Astrocyte (in vitro differentiated cells and primary cell): ENCODE measurements at regions not wholly inside any gene's neighbourhood (a gene's known extent, or its start where the extent isn't known, plus 50 kb on each side); places are given as distances from the start of the nearest gene placed in this dataset.

ENCODE experiments used
- DNase-seq: peaks from one replicate; pipeline ENCODE4 v3.0.0-alpha.2; 2010; ENCODE audit warnings: low read depth
- FAIRE-seq: peaks from 2 replicates; lab custom pipeline; 2011; peaks lifted over from hg19 to GRCh38; lab: Jason Lieb, UNC
- H2AFZ ChIP-seq: 2 replicates; pipeline ENCODE4 v1.6.0; 2012; ENCODE audit warnings: low read depth, low read length, inconsistent platforms
- H3K27ac ChIP-seq: 2 replicates; pipeline ENCODE4 v1.5.1; 2011; ENCODE audit warnings: low read depth, low read length, inconsistent platforms
- H3K27me3 ChIP-seq: 2 replicates; pipeline ENCODE4 v1.6.0; 2011; ENCODE audit warnings: low read length, inconsistent platforms; ENCODE audit not compliant: insufficient read depth
- H3K36me3 ChIP-seq: 2 replicates; pipeline ENCODE4 v1.5.1; 2011; ENCODE audit warnings: low read length, inconsistent platforms; ENCODE audit not compliant: insufficient read depth
- H3K4me1 ChIP-seq: 2 replicates; pipeline ENCODE4 v1.5.1; 2011; ENCODE audit warnings: low read length, inconsistent platforms; ENCODE audit not compliant: insufficient read depth
- H3K4me2 ChIP-seq: 2 replicates; pipeline ENCODE4 v1.6.0; 2012; ENCODE audit warnings: low read length, inconsistent platforms
- H3K4me3 ChIP-seq: 2 replicates; pipeline ENCODE4 v1.5.1; 2011; ENCODE audit warnings: low read depth, mild to moderate bottlenecking, low read length, inconsistent platforms; ENCODE audit not compliant: insufficient read depth
- H3K79me2 ChIP-seq: 2 replicates; pipeline ENCODE4 v1.6.0; 2012; ENCODE audit warnings: mild to moderate bottlenecking, low read length, inconsistent platforms; ENCODE audit not compliant: insufficient read depth
- H3K9ac ChIP-seq: 2 replicates; pipeline ENCODE4 v1.6.0; 2012; ENCODE audit warnings: mild to moderate bottlenecking, low read length, inconsistent platforms
- H3K9me3 ChIP-seq: 2 replicates; pipeline ENCODE4 v1.5.1; 2012; ENCODE audit warnings: low read depth, mild to moderate bottlenecking, low read length, inconsistent platforms; ENCODE audit not compliant: insufficient read depth
- H4K20me1 ChIP-seq: 2 replicates; pipeline ENCODE4 v1.6.0; 2012; ENCODE audit warnings: low read length, inconsistent platforms; ENCODE audit not compliant: insufficient read depth
- H3K27ac Mint-ChIP-seq: one replicate; pipeline ENCODE4 v1.8.0; 2021; ENCODE audit warnings: mild to moderate bottlenecking, mixed read lengths; ENCODE audit not compliant: unreplicated experiment
- H3K27me3 Mint-ChIP-seq: one replicate; pipeline ENCODE4 v1.8.0; 2021; ENCODE audit warnings: low read depth, mixed read lengths; ENCODE audit not compliant: unreplicated experiment
- H3K36me3 Mint-ChIP-seq: one replicate; pipeline ENCODE4 v1.8.0; 2021; ENCODE audit warnings: low read depth, mixed read lengths; ENCODE audit not compliant: unreplicated experiment
- H3K4me1 Mint-ChIP-seq: one replicate; pipeline ENCODE4 v1.8.0; 2021; ENCODE audit warnings: low read depth, mixed read lengths; ENCODE audit not compliant: unreplicated experiment
- H3K4me3 Mint-ChIP-seq: one replicate; pipeline ENCODE4 v1.8.0; 2021; ENCODE audit warnings: mild to moderate bottlenecking, moderate library complexity, mixed read lengths; ENCODE audit not compliant: unreplicated experiment
- H3K9me3 Mint-ChIP-seq: one replicate; pipeline ENCODE4 v1.8.0; 2021; ENCODE audit warnings: mild to moderate bottlenecking, mixed read lengths; ENCODE audit not compliant: unreplicated experiment
- EZH2 ChIP-seq: IDR thresholded peaks from 2 replicates; pipeline ENCODE4 v1.6.1; 2012; ENCODE audit warnings: mild to moderate bottlenecking, low read length, inconsistent platforms; ENCODE audit not compliant: insufficient read depth
- TF ChIP-seq, protein P1 (sequence below): IDR thresholded peaks from 2 replicates; pipeline ENCODE4 v1.5.1; 2011; ENCODE audit warnings: low read depth, mild to moderate bottlenecking, inconsistent platforms, low read length, moderate library complexity; ENCODE audit not compliant: insufficient read depth

DNA sequence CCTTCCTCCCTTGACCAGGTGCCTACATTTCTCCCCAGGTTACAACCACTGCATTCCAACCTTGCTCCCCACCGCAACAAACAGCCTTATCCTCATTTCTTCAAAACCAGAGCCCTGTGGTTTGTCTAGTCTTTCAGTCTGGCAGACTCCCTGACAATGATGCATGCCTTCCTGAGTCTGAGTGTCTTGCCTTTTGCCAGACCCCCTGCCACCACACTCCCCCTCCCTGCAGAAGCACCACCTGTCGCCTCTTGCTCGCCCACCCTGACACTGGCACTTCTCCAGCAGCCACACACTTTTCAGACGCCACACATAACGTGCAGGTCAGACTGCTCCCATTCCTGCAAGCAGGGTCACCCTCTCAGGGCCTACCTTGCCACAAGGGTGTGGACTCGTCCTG is 349.2 kb upstream of the NOCT start:
- Mint-ChIP-seq H3K27me3 (peaks cover 2% of the 10 kb centered on the region), H3K36me3 (no peaks in the 10 kb centered on the region), H3K9me3 (peaks cover 4% of the 10 kb centered on the region), H3K4me1 (peaks cover 25% of the 10 kb centered on the region), H3K27ac (peak overlapping the region; percentile 20), H3K4me3 (peak overlapping the region; percentile 14)
- H3K9me3 ChIP-seq: no peaks in the 10 kb centered on the region
- H3K4me3 ChIP-seq: no peak overlapping the region
- no peak overlapping the region for H3K27ac ChIP-seq
- no peaks in the 10 kb centered on the region for H4K20me1 ChIP-seq
- H3K36me3 ChIP-seq: no peaks in the 10 kb centered on the region
- no peak for TF ChIP-seq EZH2
- TF ChIP-seq, protein P1, sequence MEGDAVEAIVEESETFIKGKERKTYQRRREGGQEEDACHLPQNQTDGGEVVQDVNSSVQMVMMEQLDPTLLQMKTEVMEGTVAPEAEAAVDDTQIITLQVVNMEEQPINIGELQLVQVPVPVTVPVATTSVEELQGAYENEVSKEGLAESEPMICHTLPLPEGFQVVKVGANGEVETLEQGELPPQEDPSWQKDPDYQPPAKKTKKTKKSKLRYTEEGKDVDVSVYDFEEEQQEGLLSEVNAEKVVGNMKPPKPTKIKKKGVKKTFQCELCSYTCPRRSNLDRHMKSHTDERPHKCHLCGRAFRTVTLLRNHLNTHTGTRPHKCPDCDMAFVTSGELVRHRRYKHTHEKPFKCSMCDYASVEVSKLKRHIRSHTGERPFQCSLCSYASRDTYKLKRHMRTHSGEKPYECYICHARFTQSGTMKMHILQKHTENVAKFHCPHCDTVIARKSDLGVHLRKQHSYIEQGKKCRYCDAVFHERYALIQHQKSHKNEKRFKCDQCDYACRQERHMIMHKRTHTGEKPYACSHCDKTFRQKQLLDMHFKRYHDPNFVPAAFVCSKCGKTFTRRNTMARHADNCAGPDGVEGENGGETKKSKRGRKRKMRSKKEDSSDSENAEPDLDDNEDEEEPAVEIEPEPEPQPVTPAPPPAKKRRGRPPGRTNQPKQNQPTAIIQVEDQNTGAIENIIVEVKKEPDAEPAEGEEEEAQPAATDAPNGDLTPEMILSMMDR: no peak
- H3K79me2 ChIP-seq: no peaks in the 10 kb centered on the region
- no peak overlapping the region for H3K9ac ChIP-seq
- H3K4me2 ChIP-seq: no peak overlapping the region
- H3K4me1 ChIP-seq: peaks cover 17% of the 10 kb centered on the region
- peak; percentile 58 for DNase-seq
- FAIRE-seq: no peak
- no peaks in the 10 kb centered on the region for H3K27me3 ChIP-seq
- no peak overlapping the region for H2AFZ ChIP-seq

DNA sequence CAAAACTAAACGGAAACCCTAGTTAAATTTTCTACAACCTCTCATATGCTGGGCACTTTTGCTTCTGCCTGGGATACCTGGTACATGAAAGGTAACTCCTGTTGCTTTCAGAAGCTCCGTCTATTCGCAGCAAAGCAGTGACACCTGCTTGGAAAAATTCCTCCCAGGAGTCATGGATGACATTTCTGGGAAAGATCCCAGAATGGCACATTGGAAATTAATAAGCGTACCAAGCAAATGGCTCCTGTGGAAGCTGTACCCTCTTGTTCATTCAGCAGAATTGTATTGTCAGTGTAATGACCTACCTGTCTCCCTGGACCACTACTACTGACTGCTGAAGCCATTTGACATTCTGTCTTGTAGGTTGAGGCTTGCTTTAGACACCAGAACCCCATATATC is 349.7 kb upstream of the NOCT start:
- H3K4me2 ChIP-seq: no peak overlapping the region
- no peaks in the 10 kb centered on the region for H3K27me3 ChIP-seq
- Mint-ChIP-seq H3K4me3 (no peak overlapping the region), H3K4me1 (peaks cover 22% of the 10 kb centered on the region), H3K36me3 (no peaks in the 10 kb centered on the region), H3K27me3 (peaks cover 2% of the 10 kb centered on the region), H3K27ac (no peak overlapping the region), H3K9me3 (peaks cover 4% of the 10 kb centered on the region)
- H3K27ac ChIP-seq: no peak overlapping the region
- H4K20me1 ChIP-seq: no peaks in the 10 kb centered on the region
- TF ChIP-seq, protein P1: no peak
- TF ChIP-seq EZH2: no peak
- no peaks in the 10 kb centered on the region for H3K36me3 ChIP-seq
- FAIRE-seq: no peak
- no peak overlapping the region for H3K4me3 ChIP-seq
- no peak for DNase-seq
- H3K9me3 ChIP-seq: no peaks in the 10 kb centered on the region
- no peaks in the 10 kb centered on the region for H3K79me2 ChIP-seq
- no peak overlapping the region for H2AFZ ChIP-seq
- no peak overlapping the region for H3K9ac ChIP-seq
- peaks cover 17% of the 10 kb centered on the region for H3K4me1 ChIP-seq

DNA sequence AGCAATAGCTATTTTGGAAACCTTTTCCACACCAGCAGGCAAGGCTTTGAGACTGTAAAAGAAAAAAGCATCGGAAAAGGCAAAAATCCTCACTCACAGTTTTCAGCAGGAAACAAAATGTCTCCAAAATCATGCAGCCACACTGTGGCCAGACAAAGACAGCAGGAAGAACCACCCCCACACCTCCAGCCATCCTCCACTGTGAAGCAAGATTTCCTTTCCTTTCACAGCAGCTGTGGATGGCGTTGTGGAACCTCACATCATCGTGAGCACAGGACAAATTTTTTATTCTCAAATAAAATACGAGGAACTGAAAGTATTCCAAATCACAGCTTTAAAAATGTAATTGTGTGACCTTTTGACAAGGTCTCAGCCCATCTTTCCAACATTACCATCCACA is 351.7 kb upstream of the NOCT start:
- H3K27me3 Mint-ChIP-seq: peaks cover 2% of the 10 kb centered on the region
- Histone ChIP-seq H3K4me2 (no peak overlapping the region), H2AFZ (no peak overlapping the region), H3K4me3 (no peak overlapping the region), H3K9me3 (no peaks in the 10 kb centered on the region), H3K27ac (no peak overlapping the region), H4K20me1 (no peaks in the 10 kb centered on the region), H3K36me3 (no peaks in the 10 kb centered on the region), H3K9ac (no peak overlapping the region), H3K4me1 (peaks cover 19% of the 10 kb centered on the region), H3K79me2 (no peaks in the 10 kb centered on the region), H3K27me3 (no peaks in the 10 kb centered on the region)
- peaks cover 4% of the 10 kb centered on the region for H3K9me3 Mint-ChIP-seq
- H3K4me1 Mint-ChIP-seq: peaks cover 32% of the 10 kb centered on the region
- no peaks in the 10 kb centered on the region for H3K36me3 Mint-ChIP-seq
- DNase-seq: no peak
- no peak overlapping the region for H3K27ac Mint-ChIP-seq
- no peak for FAIRE-seq
- TF ChIP-seq, protein P1: no peak
- no peak overlapping the region for H3K4me3 Mint-ChIP-seq
